Stomach smooth muscle (tissue), 2 donors: ENCODE measurements at regions not wholly inside any gene's neighbourhood (a gene's known extent, or its start where the extent isn't known, plus 50 kb on each side); places are given as distances from the start of the nearest gene placed in this dataset.
"Not testable (repeated sequence)": the region's sequence is repeated elsewhere in the genome, so short reads cannot be mapped to it uniquely, and the experiment has no call there.

ENCODE experiments used
- H3K27ac ChIP-seq: one replicate; pipeline ENCODE4 v1.7.0; 2013; ENCODE audit warnings: mild to moderate bottlenecking, low read length, inconsistent platforms
- H3K27me3 ChIP-seq, 2 donors: one replicate each; pipeline ENCODE4 v1.7.0; 2013; ENCODE audit warnings: low read length in 2 of 2; ENCODE audit not compliant: insufficient read depth in 2 of 2, control insufficient read depth in 1 of 2
- H3K36me3 ChIP-seq, 2 donors: one replicate each; pipeline ENCODE4 v1.7.0; 2013; ENCODE audit warnings: low read length in 2 of 2; ENCODE audit not compliant: control insufficient read depth in 2 of 2, insufficient read depth in 2 of 2
- H3K4me1 ChIP-seq: one replicate; pipeline ENCODE4 v1.7.0; 2013; ENCODE audit warnings: low read length; ENCODE audit not compliant: control insufficient read depth, insufficient read depth
- H3K4me3 ChIP-seq, 2 donors: one replicate each; pipeline ENCODE4 v1.7.0; 2013; ENCODE audit warnings: low read length in 2 of 2
- H3K9ac ChIP-seq, 2 donors: one replicate each; pipeline ENCODE4 v1.7.0; 2013; ENCODE audit warnings: low read length in 2 of 2, mild to moderate bottlenecking in 1 of 2
- H3K9me3 ChIP-seq, 2 donors: one replicate each; pipeline ENCODE4 v1.7.0; 2013; ENCODE audit warnings: low read length in 2 of 2; ENCODE audit not compliant: control insufficient read depth in 2 of 2
- donor health status: healthy.
- donor health status: Pancreatic carcinoma.

DNA sequence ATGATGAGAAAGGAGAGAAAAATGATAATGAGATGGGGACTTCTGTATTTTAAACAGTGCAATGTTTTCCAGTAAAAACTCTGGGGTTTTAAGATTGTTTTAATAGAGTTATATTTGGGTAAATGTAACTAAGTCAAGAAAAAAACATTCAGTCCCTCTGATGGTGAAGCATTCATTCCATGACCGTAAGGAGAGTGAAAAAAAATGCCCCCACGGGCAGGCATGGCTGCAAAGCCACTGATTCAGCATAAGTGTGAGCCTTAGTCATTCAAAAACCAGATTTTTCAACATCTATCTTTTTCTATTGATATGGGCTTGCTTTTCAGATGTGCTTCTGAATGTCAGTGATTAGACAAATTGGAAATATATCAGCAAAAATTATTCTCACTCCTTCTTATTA, 957.8 kb downstream of the SLC4A3 start:
- Histone ChIP-seq H3K27ac (no peak overlapping the region), H3K4me1 (no peaks in the 10 kb centered on the region), H3K9me3 (no peaks in the 10 kb centered on the region)

GRCh38 chr2:220586980-220587530, 959.6 kb downstream of the SLC4A3 start:
- Histone ChIP-seq H3K4me3 (no peak overlapping the region), H3K9me3 (no peaks in the 10 kb centered on the region), H3K36me3 (no peaks in the 10 kb centered on the region), H3K27me3 (no peaks in the 10 kb centered on the region), H3K27ac (no peak overlapping the region), H3K4me1 (no peaks in the 10 kb centered on the region), H3K9ac (no peak overlapping the region)

More for the DNA sequence above, 957.8 kb downstream of the SLC4A3 start:
- Histone ChIP-seq H3K4me3 (no peak overlapping the region), H3K27me3 (no peaks in the 10 kb centered on the region), H3K9ac (no peak overlapping the region), H3K36me3 (no peaks in the 10 kb centered on the region)

DNA sequence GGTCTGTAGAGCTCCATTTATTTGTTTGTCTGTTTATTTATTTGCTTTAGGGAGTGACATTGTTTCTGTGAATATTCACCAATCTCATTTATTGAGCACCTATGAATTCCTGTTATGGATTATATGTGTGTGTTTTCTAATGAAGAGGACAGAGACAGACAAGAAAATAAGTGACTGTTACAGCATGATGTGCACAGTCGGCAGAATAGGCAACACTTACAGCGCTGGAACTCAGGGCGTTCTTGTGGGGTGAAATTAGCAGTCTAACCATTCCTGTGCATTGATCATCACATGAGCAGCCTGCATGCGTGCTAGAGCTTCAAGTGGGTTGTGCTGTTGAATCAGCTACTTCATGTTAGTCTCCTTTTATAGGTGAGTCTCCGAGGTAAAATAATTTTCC, 960.7 kb downstream of the SLC4A3 start:
- Histone ChIP-seq H3K9me3 (no peaks in the 10 kb centered on the region), H3K9ac (no peak overlapping the region), H3K4me1 (no peaks in the 10 kb centered on the region), H3K36me3 (no peaks in the 10 kb centered on the region), H3K27me3 (no peaks in the 10 kb centered on the region), H3K27ac (no peak overlapping the region), H3K4me3 (no peak overlapping the region)

DNA sequence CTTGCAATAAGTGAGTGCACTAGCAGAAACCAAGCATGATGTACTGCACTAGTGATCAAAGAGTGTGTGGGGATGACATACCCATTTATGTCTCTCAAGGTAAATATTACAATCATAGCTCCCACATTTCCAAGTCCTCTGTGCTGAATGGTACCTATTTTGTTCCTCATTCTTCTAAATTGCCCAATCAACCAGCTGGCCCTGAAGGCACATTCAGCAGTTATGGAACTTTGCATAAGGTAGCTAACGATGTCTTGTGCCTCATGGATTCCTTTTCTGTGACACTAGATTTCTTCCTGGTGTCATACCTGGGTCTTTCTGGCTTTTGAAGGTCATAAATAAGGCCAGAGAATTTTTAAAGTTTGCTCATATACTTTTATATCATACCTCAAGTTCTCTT, 963.0 kb downstream of the SLC4A3 start:
- H3K27ac ChIP-seq, result no peak overlapping the region

GRCh38 chr2:220593526-220593925, 966.1 kb downstream of the SLC4A3 start:
- Histone ChIP-seq H3K9ac (no peak overlapping the region), H3K9me3 (no peaks in the 10 kb centered on the region), H3K36me3 (no peaks in the 10 kb centered on the region), H3K27me3 (no peaks in the 10 kb centered on the region), H3K4me3 (no peak overlapping the region), H3K4me1 (no peaks in the 10 kb centered on the region), H3K27ac (no peak overlapping the region)

More for the DNA sequence above, 963.0 kb downstream of the SLC4A3 start:
- Histone ChIP-seq H3K27me3 (no peaks in the 10 kb centered on the region), H3K4me1 (no peaks in the 10 kb centered on the region), H3K36me3 (no peaks in the 10 kb centered on the region), H3K4me3 (no peak overlapping the region), H3K9me3 (no peaks in the 10 kb centered on the region), H3K9ac (no peak overlapping the region)

DNA sequence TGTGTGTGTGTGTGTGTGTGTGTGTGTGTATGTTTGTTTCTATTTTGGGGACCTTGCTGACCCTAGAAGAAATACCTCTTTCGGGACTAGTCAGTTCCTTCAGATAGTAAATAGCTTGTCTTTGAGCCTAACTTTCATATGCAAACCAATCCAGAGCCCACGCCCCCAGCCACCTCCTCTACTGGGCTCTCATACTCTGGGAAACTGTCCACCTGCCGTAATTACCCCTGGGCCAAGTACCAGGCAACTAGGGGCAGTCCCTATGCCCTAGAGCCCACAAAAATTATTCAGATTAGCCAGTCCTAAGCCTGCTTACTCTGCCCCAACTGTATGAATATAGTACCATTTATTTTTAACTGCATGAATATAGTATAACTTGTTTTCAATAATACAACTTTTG, 970.4 kb downstream of the EPHA4 start:
- Histone ChIP-seq H3K27me3 (no peaks in the 10 kb centered on the region), H3K36me3 (no peaks in the 10 kb centered on the region), H3K4me1 (no peaks in the 10 kb centered on the region), H3K9ac (no peak overlapping the region), H3K9me3 (no peaks in the 10 kb centered on the region), H3K4me3 (no peak overlapping the region), H3K27ac (no peak overlapping the region)

DNA sequence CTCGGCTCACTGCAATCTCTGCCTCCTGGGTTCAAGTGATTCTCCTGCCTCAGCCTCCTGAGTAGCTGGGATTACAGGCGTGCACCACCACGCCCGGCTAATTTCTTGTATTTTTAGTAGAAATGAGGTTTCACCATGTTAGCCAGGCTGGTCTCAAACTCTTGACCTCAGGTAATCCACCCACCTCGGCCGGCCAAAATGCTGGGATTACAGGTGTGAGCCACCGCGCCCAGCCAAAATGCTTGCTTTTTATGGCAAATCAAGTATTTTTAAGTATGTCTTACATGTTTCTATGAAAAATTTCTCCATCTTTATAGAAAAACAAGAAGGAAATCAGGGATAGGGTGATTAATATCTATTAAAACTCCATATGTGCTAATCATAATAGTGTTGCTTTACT, 959.1 kb downstream of the EPHA4 start:
- not testable (repeated sequence) for H3K36me3 ChIP-seq

GRCh38 chr2:220614064-220614463, 958.0 kb downstream of the EPHA4 start:
- Histone ChIP-seq H3K9ac (no peak overlapping the region), H3K36me3 (no peaks in the 10 kb centered on the region), H3K4me3 (no peak overlapping the region), H3K27me3 (no peaks in the 10 kb centered on the region), H3K9me3 (no peaks in the 10 kb centered on the region), H3K4me1 (no peaks in the 10 kb centered on the region), H3K27ac (no peak overlapping the region)

More for the DNA sequence above, 959.1 kb downstream of the EPHA4 start:
- H3K27ac ChIP-seq, H3K4me3 ChIP-seq, H3K27me3 ChIP-seq, H3K4me1 ChIP-seq, H3K9me3 ChIP-seq, H3K9ac ChIP-seq: not testable (repeated sequence)

DNA sequence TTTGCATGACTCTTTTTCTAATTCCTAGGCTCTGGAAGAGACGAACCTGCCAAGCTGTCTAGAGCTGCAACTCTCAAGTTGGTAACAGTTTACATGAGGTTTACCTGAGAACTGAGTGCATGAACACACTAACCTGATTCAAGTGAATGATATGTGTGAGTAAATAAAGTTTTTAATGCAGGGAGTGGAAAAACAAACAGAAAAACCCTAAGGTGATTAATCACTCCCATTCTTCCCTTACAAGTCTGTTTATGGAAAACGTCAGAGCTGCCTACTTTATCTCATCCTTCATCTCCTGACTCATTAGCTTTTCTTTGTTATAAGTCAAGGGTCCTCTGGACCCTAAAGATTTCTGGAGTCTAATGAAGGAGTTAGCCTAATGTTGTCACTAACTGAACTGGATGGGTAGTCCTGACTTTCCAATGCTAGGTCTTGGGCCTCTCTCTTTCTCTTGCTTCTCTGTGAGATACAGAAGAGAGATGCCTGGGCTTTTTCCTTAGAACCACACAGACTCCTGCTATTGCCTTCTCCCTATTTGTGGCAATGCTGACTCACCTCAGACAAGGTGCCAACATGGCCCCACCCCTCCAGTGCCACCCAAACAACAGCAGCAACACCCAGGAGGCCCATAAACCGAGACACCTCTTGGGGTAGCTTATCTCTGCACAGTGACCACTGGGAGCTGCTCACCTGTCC, 952.4 kb downstream of the EPHA4 start:
- no peaks in the 10 kb centered on the region for H3K27me3 ChIP-seq
- H3K4me1 ChIP-seq, result no peaks in the 10 kb centered on the region
- no peak overlapping the region for H3K27ac ChIP-seq
- no peaks in the 10 kb centered on the region for H3K36me3 ChIP-seq
- H3K9me3 ChIP-seq, result no peaks in the 10 kb centered on the region
- no peak overlapping the region for H3K4me3 ChIP-seq
- H3K9ac ChIP-seq, result no peak overlapping the region

DNA sequence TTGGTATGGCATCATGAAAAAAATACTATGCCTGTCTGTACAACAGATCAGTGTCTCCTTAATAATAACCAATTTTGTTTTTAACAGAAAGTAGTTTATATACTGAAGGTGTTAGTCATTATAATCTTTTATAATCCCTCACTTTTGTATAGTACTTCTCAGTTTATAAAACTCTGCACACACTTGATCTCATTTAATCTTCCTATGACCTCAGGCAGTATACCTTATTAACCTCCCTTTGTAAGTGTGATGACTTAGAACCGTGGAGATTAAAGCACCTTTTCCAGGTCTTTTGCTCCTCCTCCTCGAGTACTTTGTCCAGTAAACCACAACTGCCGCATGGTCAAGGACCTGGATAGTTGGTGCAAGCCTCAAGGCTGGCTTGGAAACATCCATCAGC, 945.5 kb downstream of the EPHA4 start:
- no peaks in the 10 kb centered on the region for H3K4me1 ChIP-seq
- no peak overlapping the region for H3K4me3 ChIP-seq
- H3K9me3 ChIP-seq, result no peaks in the 10 kb centered on the region
- H3K27ac ChIP-seq, result no peak overlapping the region
- no peaks in the 10 kb centered on the region for H3K27me3 ChIP-seq
- H3K9ac ChIP-seq, result no peak overlapping the region
- H3K36me3 ChIP-seq, result no peaks in the 10 kb centered on the region

DNA sequence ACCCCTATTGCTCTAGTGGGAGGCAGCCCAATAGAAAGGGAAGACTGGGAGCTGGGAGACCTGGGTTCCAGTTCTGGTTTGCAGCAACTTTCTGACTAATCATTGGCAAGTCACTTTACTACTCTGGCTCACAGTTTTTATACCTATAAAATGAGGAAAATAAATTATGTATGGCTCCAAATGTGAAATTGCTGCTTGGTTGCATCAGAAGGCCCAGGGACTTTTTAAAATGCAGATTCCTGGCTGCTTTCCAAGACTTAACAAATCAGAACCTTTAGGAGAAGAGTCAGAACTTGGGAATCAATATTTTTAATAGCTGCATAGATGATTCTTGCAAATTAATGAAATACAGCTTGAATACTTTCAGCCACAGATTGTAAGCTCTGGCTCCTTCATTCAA, 943.9 kb downstream of the EPHA4 start:
- no peak overlapping the region for H3K27ac ChIP-seq
- no peak overlapping the region for H3K9ac ChIP-seq
- H3K4me1 ChIP-seq, result no peaks in the 10 kb centered on the region
- H3K9me3 ChIP-seq, result no peaks in the 10 kb centered on the region
- H3K27me3 ChIP-seq, result no peaks in the 10 kb centered on the region
- no peaks in the 10 kb centered on the region for H3K36me3 ChIP-seq
- H3K4me3 ChIP-seq, result no peak overlapping the region
